ENCODE measurements at regions not wholly inside any gene's neighbourhood (a gene's known extent, or its start where the extent isn't known, plus 50 kb on each side); places are given as distances from the start of the nearest gene placed in this dataset.

- Histone ChIP-seq H3K18ac (ENCODE audit: low read depth in 1 of 2, low read length in 2 of 2) (no peak overlapping the region), H3K4me1 (ENCODE audit: control insufficient read depth, insufficient read depth, low read depth, low read length) (peaks cover 1% of the 10 kb centered on the region), H4K91ac (ENCODE audit: low read length) (no peak overlapping the region), H3K27me3 (ENCODE audit: control insufficient read depth in 1 of 2, insufficient read depth in 1 of 2, low read length in 2 of 2) (no peaks in the 10 kb centered on the region), H2AFZ (ENCODE audit: low read depth, low read length) (no peak overlapping the region), H3K27ac (ENCODE audit: low read length, poor library complexity, severe bottlenecking) (no peak overlapping the region), H3K23ac (ENCODE audit: low read length in 2 of 2) (no peak overlapping the region), H2BK12ac (ENCODE audit: low read length in 2 of 2) (no peak overlapping the region), H3K4ac (ENCODE audit: low read depth in 1 of 2, low read length in 2 of 2) (no peak overlapping the region), H2BK5ac (ENCODE audit: low read depth, low read length, poor library complexity, severe bottlenecking) (no peak overlapping the region), H2BK15ac (ENCODE audit: low read depth, poor library complexity, severe bottlenecking) (no peak overlapping the region), H2AK5ac (ENCODE audit: low read length, severe bottlenecking) (no peak overlapping the region), H3K4me2 (ENCODE audit: low read length, poor library complexity, severe bottlenecking) (no peak overlapping the region), H4K8ac (ENCODE audit: low read length) (no peak overlapping the region), H2BK120ac (ENCODE audit: low read depth, low read length) (no peak overlapping the region), H3K4me3 (ENCODE audit: insufficient read depth in 1 of 2, low read depth in 1 of 2, low read length in 2 of 2) (peak overlapping the region in 1 of 2 experiments; percentile 21), H3K79me1 (replicated peaks; ENCODE audit: low read length, poor library complexity, severe bottlenecking) (no peaks in the 10 kb centered on the region), H3K36me3 (ENCODE audit: control insufficient read depth in 1 of 2, insufficient read depth in 2 of 2, low read depth in 1 of 2, low read length in 2 of 2) (no peaks in the 10 kb centered on the region), H3K9ac (ENCODE audit: low read length) (no peak overlapping the region), H3K14ac (ENCODE audit: low read length in 2 of 2) (no peak overlapping the region), H3K9me3 (ENCODE audit: control insufficient read depth, low read length) (peaks cover 2% of the 10 kb centered on the region)
- 100% methylated on average over 1 of the region's 3 CpGs for whole genome bisulfite sequencing
- DNase-seq, result no peak
Measured at GRCh38 chr3:170737498-170738162, 132.4 kb downstream of the RPL22L1 start.

GRCh38 chr3:170735821-170736220 lies 134.2 kb downstream of the RPL22L1 start:
- Histone ChIP-seq H3K4me2 (ENCODE audit: low read length, poor library complexity, severe bottlenecking) (no peak overlapping the region), H3K79me1 (replicated peaks; ENCODE audit: low read length, poor library complexity, severe bottlenecking) (no peaks in the 10 kb centered on the region), H4K8ac (ENCODE audit: low read length) (no peak overlapping the region), H3K18ac (ENCODE audit: low read depth in 1 of 2, low read length in 2 of 2) (no peak overlapping the region), H3K4me3 (ENCODE audit: insufficient read depth in 1 of 2, low read depth in 1 of 2, low read length in 2 of 2) (peak overlapping the region in 1 of 2 experiments; percentile 72), H4K91ac (ENCODE audit: low read length) (no peak overlapping the region), H3K14ac (ENCODE audit: low read length in 2 of 2) (no peak overlapping the region), H2BK5ac (ENCODE audit: low read depth, low read length, poor library complexity, severe bottlenecking) (no peak overlapping the region), H3K4me1 (ENCODE audit: control insufficient read depth, insufficient read depth, low read depth, low read length) (peaks cover 1% of the 10 kb centered on the region), H2AFZ (ENCODE audit: low read depth, low read length) (no peak overlapping the region), H3K27ac (ENCODE audit: low read length, poor library complexity, severe bottlenecking) (no peak overlapping the region), H2BK120ac (ENCODE audit: low read depth, low read length) (no peak overlapping the region), H3K23ac (ENCODE audit: low read length in 2 of 2) (no peak overlapping the region), H3K9me3 (ENCODE audit: control insufficient read depth, low read length) (peaks cover 2% of the 10 kb centered on the region), H2AK5ac (ENCODE audit: low read length, severe bottlenecking) (no peak overlapping the region), H2BK15ac (ENCODE audit: low read depth, poor library complexity, severe bottlenecking) (no peak overlapping the region), H3K36me3 (ENCODE audit: control insufficient read depth in 1 of 2, insufficient read depth in 2 of 2, low read depth in 1 of 2, low read length in 2 of 2) (peaks cover 0 to 8% of the 10 kb centered on the region in 2 experiments), H3K4ac (ENCODE audit: low read depth in 1 of 2, low read length in 2 of 2) (no peak overlapping the region), H2BK12ac (ENCODE audit: low read length in 2 of 2) (no peak overlapping the region), H3K9ac (ENCODE audit: low read length) (peak overlapping the region; percentile 88), H3K27me3 (ENCODE audit: control insufficient read depth in 1 of 2, insufficient read depth in 1 of 2, low read length in 2 of 2) (no peaks in the 10 kb centered on the region)
- no peak for DNase-seq
- WGBS, result 100% methylated on average over 2 of the region's 2 CpGs

- peak; percentile 58 for DNase-seq
- Histone ChIP-seq H3K79me1 (replicated peaks; ENCODE audit: low read length, poor library complexity, severe bottlenecking) (no peaks in the 10 kb centered on the region), H2BK120ac (ENCODE audit: low read depth, low read length) (peak overlapping the region; percentile 61), H2BK5ac (ENCODE audit: low read depth, low read length, poor library complexity, severe bottlenecking) (no peak overlapping the region), H3K18ac (ENCODE audit: low read depth in 1 of 2, low read length in 2 of 2) (peak overlapping the region; percentile 64 to 67), H4K8ac (ENCODE audit: low read length) (peak overlapping the region; percentile 52), H4K91ac (ENCODE audit: low read length) (peak overlapping the region; percentile 68), H3K23ac (ENCODE audit: low read length in 2 of 2) (no peak overlapping the region), H2AFZ (ENCODE audit: low read depth, low read length) (no peak overlapping the region), H2BK12ac (ENCODE audit: low read length in 2 of 2) (peak overlapping the region; percentile 77 to 98), H3K9ac (ENCODE audit: low read length) (peak overlapping the region; percentile 88), H3K36me3 (ENCODE audit: control insufficient read depth in 1 of 2, insufficient read depth in 2 of 2, low read depth in 1 of 2, low read length in 2 of 2) (peaks cover 0 to 15% of the 10 kb centered on the region in 2 experiments), H3K4me1 (ENCODE audit: control insufficient read depth, insufficient read depth, low read depth, low read length) (no peaks in the 10 kb centered on the region), H3K4me3 (ENCODE audit: insufficient read depth in 1 of 2, low read depth in 1 of 2, low read length in 2 of 2) (peak overlapping the region in 1 of 2 experiments; percentile 72), H3K4me2 (ENCODE audit: low read length, poor library complexity, severe bottlenecking) (no peak overlapping the region), H2AK5ac (ENCODE audit: low read length, severe bottlenecking) (peak overlapping the region; percentile 27), H3K27ac (ENCODE audit: low read length, poor library complexity, severe bottlenecking) (no peak overlapping the region), H3K9me3 (ENCODE audit: control insufficient read depth, low read length) (peaks cover 2% of the 10 kb centered on the region), H2BK15ac (ENCODE audit: low read depth, poor library complexity, severe bottlenecking) (no peak overlapping the region), H3K27me3 (ENCODE audit: control insufficient read depth in 1 of 2, insufficient read depth in 1 of 2, low read length in 2 of 2) (no peaks in the 10 kb centered on the region), H3K4ac (ENCODE audit: low read depth in 1 of 2, low read length in 2 of 2) (peak overlapping the region; percentile 24 to 77), H3K14ac (ENCODE audit: low read length in 2 of 2) (no peak overlapping the region)
- 65% methylated on average over 1 of the region's 1 CpG for WGBS
Measured at GRCh38 chr3:170734735-170735065, 135.3 kb downstream of the RPL22L1 start.

- Histone ChIP-seq H3K23ac (ENCODE audit: low read length in 2 of 2) (no peak overlapping the region), H3K14ac (ENCODE audit: low read length in 2 of 2) (no peak overlapping the region), H3K9ac (ENCODE audit: low read length) (peak overlapping the region; percentile 88), H3K36me3 (ENCODE audit: control insufficient read depth in 1 of 2, insufficient read depth in 2 of 2, low read depth in 1 of 2, low read length in 2 of 2) (peaks cover 0 to 15% of the 10 kb centered on the region in 2 experiments), H3K27ac (ENCODE audit: low read length, poor library complexity, severe bottlenecking) (no peak overlapping the region), H2BK15ac (ENCODE audit: low read depth, poor library complexity, severe bottlenecking) (no peak overlapping the region), H2BK5ac (ENCODE audit: low read depth, low read length, poor library complexity, severe bottlenecking) (no peak overlapping the region), H4K8ac (ENCODE audit: low read length) (peak overlapping the region; percentile 16), H3K4ac (ENCODE audit: low read depth in 1 of 2, low read length in 2 of 2) (peak overlapping the region; percentile 82 to 86), H3K79me1 (replicated peaks; ENCODE audit: low read length, poor library complexity, severe bottlenecking) (no peaks in the 10 kb centered on the region), H3K4me3 (ENCODE audit: insufficient read depth in 1 of 2, low read depth in 1 of 2, low read length in 2 of 2) (peak overlapping the region in 1 of 2 experiments; percentile 72), H3K9me3 (ENCODE audit: control insufficient read depth, low read length) (peaks cover 2% of the 10 kb centered on the region), H3K27me3 (ENCODE audit: control insufficient read depth in 1 of 2, insufficient read depth in 1 of 2, low read length in 2 of 2) (no peaks in the 10 kb centered on the region), H4K91ac (ENCODE audit: low read length) (peak overlapping the region; percentile 2), H2AFZ (ENCODE audit: low read depth, low read length) (no peak overlapping the region), H3K18ac (ENCODE audit: low read depth in 1 of 2, low read length in 2 of 2) (peak overlapping the region; percentile 34 to 67), H2BK12ac (ENCODE audit: low read length in 2 of 2) (peak overlapping the region; percentile 83 to 98), H2BK120ac (ENCODE audit: low read depth, low read length) (peak overlapping the region; percentile 30), H3K4me2 (ENCODE audit: low read length, poor library complexity, severe bottlenecking) (no peak overlapping the region), H2AK5ac (ENCODE audit: low read length, severe bottlenecking) (no peak overlapping the region), H3K4me1 (ENCODE audit: control insufficient read depth, insufficient read depth, low read depth, low read length) (peaks cover under 1% of the 10 kb centered on the region)
- DNase-seq, result no peak
- WGBS, result 74% methylated on average over 3 of the region's 7 CpGs
Measured at GRCh38 chr3:170734043-170734734, 135.8 kb downstream of the RPL22L1 start.

Measured in mesenchymal stem cell (in vitro differentiated cells and primary cell).